ENCODE measurements at regions not wholly inside any gene's neighbourhood (a gene's known extent, or its start where the extent isn't known, plus 50 kb on each side); places are given as distances from the start of the nearest gene placed in this dataset.

DNA sequence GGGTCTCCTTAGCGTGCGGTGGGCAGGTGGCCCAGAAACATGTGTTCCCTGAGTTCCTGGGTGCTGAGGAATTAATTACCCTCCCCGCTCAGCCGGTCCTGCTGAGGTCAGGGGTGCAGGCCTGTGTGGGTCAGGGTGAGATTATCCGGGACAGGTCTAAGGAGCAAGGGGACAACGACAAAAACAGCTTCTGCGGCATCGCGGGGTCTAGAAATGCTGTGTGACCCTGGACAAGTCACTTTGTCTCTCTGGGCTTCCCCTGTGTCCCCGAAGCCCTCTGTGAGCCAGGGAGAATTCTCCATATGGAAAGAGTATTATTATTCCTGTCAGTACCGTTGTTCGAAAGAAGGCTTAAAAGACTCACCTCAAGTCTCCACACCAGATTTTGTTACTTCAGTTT is 186.1 kb downstream of the MN1 start:
- H3K27me3 ChIP-seq (ENCODE audit: insufficient read depth, low read depth, severe bottlenecking) = no peaks in the 10 kb centered on the region
- no peaks in the 10 kb centered on the region for H3K9me3 ChIP-seq (ENCODE audit: severe bottlenecking)
- H3K27ac ChIP-seq = no peak overlapping the region
- H3K4me3 ChIP-seq (ENCODE audit: low read depth, low read length) = no peak overlapping the region
- DNase-seq = no peak
- TF ChIP-seq, protein P1, sequence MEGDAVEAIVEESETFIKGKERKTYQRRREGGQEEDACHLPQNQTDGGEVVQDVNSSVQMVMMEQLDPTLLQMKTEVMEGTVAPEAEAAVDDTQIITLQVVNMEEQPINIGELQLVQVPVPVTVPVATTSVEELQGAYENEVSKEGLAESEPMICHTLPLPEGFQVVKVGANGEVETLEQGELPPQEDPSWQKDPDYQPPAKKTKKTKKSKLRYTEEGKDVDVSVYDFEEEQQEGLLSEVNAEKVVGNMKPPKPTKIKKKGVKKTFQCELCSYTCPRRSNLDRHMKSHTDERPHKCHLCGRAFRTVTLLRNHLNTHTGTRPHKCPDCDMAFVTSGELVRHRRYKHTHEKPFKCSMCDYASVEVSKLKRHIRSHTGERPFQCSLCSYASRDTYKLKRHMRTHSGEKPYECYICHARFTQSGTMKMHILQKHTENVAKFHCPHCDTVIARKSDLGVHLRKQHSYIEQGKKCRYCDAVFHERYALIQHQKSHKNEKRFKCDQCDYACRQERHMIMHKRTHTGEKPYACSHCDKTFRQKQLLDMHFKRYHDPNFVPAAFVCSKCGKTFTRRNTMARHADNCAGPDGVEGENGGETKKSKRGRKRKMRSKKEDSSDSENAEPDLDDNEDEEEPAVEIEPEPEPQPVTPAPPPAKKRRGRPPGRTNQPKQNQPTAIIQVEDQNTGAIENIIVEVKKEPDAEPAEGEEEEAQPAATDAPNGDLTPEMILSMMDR (IDR thresholded peaks at IDR 0.05; ENCODE audit: low read depth, low read length) = no peak
- H3K36me3 ChIP-seq = no peaks in the 10 kb centered on the region

DNA sequence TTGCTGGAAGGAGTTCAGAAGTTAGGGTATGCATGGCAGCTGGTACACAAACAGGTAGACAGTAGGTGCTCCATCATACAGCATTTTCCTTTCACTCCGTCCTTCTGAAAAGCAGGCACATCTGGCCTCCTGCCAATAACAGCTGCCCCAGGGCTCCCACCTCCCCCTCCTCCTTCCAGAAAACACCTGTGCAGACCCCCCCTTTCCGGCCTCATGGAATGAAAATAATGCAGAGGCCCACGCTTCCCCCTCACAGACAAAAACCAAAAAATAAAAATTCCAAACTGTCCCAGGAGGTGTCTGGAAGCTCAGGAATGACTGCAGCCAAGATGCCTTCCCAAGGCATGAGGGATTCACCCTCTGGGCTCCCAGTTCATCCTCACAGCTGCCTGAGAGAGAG is 185.5 kb downstream of the MN1 start:
- Histone ChIP-seq H3K36me3 (no peaks in the 10 kb centered on the region), H3K4me3 (ENCODE audit: low read depth, low read length) (no peak overlapping the region), H3K27ac (no peak overlapping the region), H3K9me3 (ENCODE audit: severe bottlenecking) (no peaks in the 10 kb centered on the region), H3K27me3 (ENCODE audit: insufficient read depth, low read depth, severe bottlenecking) (no peaks in the 10 kb centered on the region)
- TF ChIP-seq, protein P1 (IDR thresholded peaks at IDR 0.05; ENCODE audit: low read depth, low read length) = no peak
- DNase-seq = no peak

DNA sequence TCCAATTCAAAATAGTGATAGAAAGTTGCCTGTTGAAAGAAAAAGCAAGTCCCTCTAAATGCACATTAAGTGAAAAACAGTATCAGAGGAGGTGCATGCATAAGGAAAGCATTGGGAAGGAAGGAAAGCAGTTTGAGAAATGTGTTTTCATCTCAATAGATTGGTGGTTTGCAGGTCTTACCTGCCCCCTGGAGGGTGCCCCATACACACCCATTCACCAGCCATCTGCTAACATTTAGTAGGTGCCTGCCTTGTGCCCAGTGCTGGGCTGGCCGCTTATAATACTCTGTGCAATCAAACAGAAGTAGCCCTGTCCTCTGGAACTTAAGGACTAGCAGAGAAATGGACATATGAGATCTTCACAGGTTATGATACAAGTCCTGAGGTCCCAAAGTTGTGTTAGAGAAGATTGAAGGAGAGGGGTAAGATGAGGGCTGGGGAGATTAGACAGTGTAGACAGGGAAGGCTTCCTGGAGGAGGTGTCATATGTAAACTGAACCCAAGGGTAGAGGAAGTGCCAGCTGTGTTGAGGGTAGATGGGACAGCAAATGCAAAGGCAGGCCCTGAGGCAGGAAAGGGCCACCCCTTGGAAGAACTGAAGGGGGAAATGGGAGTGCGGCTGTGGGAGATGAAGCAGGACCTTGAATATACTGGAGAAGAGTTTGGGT is 184.2 kb downstream of the MN1 start:
- TF ChIP-seq, protein P1 (IDR thresholded peaks at IDR 0.05; ENCODE audit: low read depth, low read length) = no peak
- DNase-seq = no peak
- H3K27me3 ChIP-seq (ENCODE audit: insufficient read depth, low read depth, severe bottlenecking) = no peaks in the 10 kb centered on the region
- H3K36me3 ChIP-seq = no peaks in the 10 kb centered on the region
- H3K4me3 ChIP-seq (ENCODE audit: low read depth, low read length) = no peak overlapping the region
- H3K27ac ChIP-seq = no peak overlapping the region
- no peaks in the 10 kb centered on the region for H3K9me3 ChIP-seq (ENCODE audit: severe bottlenecking)

DNA sequence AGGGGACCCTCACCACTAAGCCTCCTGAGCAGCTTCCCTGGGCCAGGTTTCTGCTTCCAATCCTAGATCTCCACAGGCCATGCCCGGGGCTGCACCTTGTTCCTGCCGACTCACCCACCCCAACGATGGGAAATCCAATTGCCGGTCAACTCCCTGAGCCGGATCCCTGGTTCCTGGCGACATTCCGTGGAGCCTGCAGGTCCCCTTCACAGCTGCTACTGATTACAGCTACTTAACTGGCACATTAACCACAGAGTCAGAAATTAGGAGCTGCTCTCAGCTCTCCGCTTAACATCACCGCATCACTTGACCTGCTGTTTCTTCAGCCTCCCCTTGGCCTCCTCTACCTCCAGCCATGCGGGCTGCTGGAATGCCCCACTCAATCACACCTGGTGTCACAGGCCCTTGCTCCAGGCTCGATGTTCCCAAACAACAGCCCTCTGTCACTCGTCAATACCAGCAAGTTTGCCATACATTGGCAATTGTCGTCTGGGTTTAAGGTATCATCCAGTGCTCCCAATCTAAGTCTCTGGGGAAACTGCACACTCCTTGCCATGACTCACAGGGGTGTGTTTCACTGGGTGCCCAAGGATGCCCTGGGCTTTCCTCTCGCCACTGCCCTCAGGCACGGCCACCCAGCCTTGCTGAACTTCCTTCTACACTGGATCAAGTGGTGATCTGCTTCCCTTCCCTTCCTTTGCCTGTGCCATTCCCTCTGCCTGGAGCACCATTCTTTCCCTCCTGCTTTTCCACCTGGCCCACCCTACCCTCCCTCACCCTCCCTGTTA is 181.0 kb downstream of the MN1 start:
- DNase-seq = no peak
- Histone ChIP-seq H3K4me3 (ENCODE audit: low read depth, low read length) (no peak overlapping the region), H3K9me3 (ENCODE audit: severe bottlenecking) (no peaks in the 10 kb centered on the region), H3K36me3 (no peaks in the 10 kb centered on the region), H3K27ac (no peak overlapping the region), H3K27me3 (ENCODE audit: insufficient read depth, low read depth, severe bottlenecking) (no peaks in the 10 kb centered on the region)
- TF ChIP-seq, protein P1 (IDR thresholded peaks at IDR 0.05; ENCODE audit: low read depth, low read length) = no peak

DNA sequence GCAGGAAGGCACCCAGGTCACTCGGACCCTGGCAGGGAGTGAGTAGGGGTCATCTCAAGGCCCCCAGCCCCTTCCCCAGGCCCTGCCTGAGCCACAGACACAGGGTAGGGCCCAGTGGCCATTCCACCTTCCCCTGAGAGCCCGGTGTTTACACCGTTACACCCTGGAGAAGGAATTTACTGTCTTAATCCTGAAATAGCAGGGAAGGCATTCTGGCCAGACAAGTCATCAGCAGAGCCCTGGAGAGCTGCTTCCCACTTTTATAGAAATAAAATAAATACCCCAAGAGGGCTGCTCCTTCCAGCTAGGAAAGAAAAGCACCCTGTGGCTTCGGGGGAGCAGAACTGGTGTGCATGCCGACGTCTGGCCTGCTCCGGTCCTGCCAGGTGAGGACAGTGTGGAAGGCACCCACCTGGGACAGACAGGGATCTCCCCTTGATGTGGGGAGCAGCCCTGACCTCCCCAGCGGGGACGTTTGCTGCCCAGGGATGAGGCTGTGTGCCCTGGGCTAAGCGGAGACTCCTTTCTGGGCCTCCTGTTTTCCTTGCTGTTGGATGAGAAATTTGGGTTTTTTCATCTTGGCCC is 180.0 kb downstream of the MN1 start:
- no peaks in the 10 kb centered on the region for H3K36me3 ChIP-seq
- no peaks in the 10 kb centered on the region for H3K27me3 ChIP-seq (ENCODE audit: insufficient read depth, low read depth, severe bottlenecking)
- TF ChIP-seq, protein P1 (IDR thresholded peaks at IDR 0.05; ENCODE audit: low read depth, low read length) = no peak
- no peak for DNase-seq
- H3K4me3 ChIP-seq (ENCODE audit: low read depth, low read length) = no peak overlapping the region
- H3K9me3 ChIP-seq (ENCODE audit: severe bottlenecking) = no peaks in the 10 kb centered on the region
- H3K27ac ChIP-seq = no peak overlapping the region
